Transverse colon (tissue), 3 donors: ENCODE measurements at regions not wholly inside any gene's neighbourhood (a gene's known extent, or its start where the extent isn't known, plus 50 kb on each side); places are given as distances from the start of the nearest gene placed in this dataset.

Source experiments
- CTCF ChIP-seq, 5 experiments: fragments of 200-600 bp in 3 of 5; fragments of 450-650 bp in 2 of 5; sonication (generic) in 3 of 5; IDR thresholded peaks; 1 replicate in 2 of 5; 2 replicates in 3 of 5; pipeline ENCODE4 v1.5.1; 2016 to 2017; ENCODE audit warnings: antibody characterized with exemption in 5 of 5, inconsistent platforms in 3 of 5, mild to moderate bottlenecking in 2 of 5, moderate library complexity in 1 of 5
- EP300 ChIP-seq: sonication (generic); formaldehyde crosslinking; IDR thresholded peaks from one replicate; pipeline ENCODE4 v1.6.1; 2017; ENCODE audit warnings: antibody characterized with exemption, low read depth

- TF ChIP-seq CTCF (IDR thresholded peaks at IDR 0.05) = no peak
- no peak for TF ChIP-seq EP300
Observed at GRCh38 chr2:208619993-208620392, 213.4 kb downstream of the PTH2R start.
